ENCODE measurements at regions not wholly inside any gene's neighbourhood (a gene's known extent, or its start where the extent isn't known, plus 50 kb on each side); places are given as distances from the start of the nearest gene placed in this dataset.

GRCh38 chr20:6974838-6975237, 207.4 kb downstream of the BMP2 start:
- no peak for DNase-seq
- TF ChIP-seq, protein P1, sequence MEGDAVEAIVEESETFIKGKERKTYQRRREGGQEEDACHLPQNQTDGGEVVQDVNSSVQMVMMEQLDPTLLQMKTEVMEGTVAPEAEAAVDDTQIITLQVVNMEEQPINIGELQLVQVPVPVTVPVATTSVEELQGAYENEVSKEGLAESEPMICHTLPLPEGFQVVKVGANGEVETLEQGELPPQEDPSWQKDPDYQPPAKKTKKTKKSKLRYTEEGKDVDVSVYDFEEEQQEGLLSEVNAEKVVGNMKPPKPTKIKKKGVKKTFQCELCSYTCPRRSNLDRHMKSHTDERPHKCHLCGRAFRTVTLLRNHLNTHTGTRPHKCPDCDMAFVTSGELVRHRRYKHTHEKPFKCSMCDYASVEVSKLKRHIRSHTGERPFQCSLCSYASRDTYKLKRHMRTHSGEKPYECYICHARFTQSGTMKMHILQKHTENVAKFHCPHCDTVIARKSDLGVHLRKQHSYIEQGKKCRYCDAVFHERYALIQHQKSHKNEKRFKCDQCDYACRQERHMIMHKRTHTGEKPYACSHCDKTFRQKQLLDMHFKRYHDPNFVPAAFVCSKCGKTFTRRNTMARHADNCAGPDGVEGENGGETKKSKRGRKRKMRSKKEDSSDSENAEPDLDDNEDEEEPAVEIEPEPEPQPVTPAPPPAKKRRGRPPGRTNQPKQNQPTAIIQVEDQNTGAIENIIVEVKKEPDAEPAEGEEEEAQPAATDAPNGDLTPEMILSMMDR (IDR thresholded peaks at IDR 0.05), result no peak
- no peaks in the 10 kb centered on the region for H3K27me3 ChIP-seq
- intact Hi-C loops (cut with DNase I; ENCODE audit: low total_unique reads), result no loop called here
- H3K4me1 ChIP-seq, result peaks cover 0 to 22% (median 7%) of the 10 kb centered on the region in 4 donors
- no peaks in the 10 kb centered on the region for H3K36me3 ChIP-seq
- peaks cover 0 to 3% (median 0%) of the 10 kb centered on the region in 3 donors for H3K9me3 ChIP-seq
- no peak overlapping the region for H3K27ac ChIP-seq
- no peak overlapping the region for H3K4me3 ChIP-seq

- TF ChIP-seq, protein P1 (IDR thresholded peaks at IDR 0.05), result no peak
- Histone ChIP-seq H3K27me3 (no peaks in the 10 kb centered on the region), H3K4me3 (no peak overlapping the region), H3K9me3 (peaks cover 0 to 3% (median 0%) of the 10 kb centered on the region in 3 donors), H3K4me1 (peaks cover 0 to 22% (median 7%) of the 10 kb centered on the region in 4 donors), H3K36me3 (no peaks in the 10 kb centered on the region), H3K27ac (no peak overlapping the region)
- intact Hi-C loops (cut with DNase I; ENCODE audit: low total_unique reads), result no loop called here
- no peak for DNase-seq
Observed at GRCh38 chr20:6975311-6975710, 207.8 kb downstream of the BMP2 start.

DNA sequence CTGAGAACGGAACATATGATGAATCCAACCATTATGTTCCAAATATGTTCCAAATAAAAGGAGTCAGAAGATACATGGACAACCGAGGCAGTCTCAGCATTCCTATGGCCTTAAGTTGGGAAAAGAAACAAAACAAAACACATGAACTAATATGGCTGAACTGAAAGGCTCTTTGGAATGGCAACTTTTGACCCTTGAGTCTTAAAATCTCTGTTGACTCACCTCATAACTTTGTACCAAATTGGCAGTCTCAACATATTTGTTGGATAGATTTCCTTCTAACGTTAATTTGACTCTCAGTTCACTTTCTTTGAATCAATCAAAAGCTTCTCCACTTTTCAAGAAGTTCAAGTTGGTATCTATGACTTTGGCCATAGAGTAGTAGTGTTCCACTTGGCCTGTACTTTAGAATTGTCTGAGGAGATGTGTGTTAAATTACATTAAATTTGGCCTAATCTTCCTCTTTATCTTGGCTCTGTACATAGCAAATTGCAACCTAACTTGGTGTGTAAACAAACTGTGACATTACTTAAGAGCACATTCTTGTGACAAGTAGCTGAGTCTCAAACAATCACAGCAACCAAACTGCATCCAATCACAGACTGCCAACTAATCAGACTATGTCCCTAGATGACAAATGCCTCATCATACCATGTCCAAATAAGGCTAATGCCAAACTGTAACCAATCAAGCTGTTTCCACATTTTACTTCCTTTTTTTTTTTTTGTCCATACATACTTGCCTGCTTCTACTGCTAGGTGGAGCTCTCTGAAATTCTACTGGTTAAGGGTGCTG, 208.8 kb downstream of the BMP2 start:
- peak overlapping the region in 1 of 2 donors; percentile 36 for H3K27ac ChIP-seq
- no peaks in the 10 kb centered on the region for H3K27me3 ChIP-seq
- H3K4me3 ChIP-seq, result no peak overlapping the region
- peaks cover 0 to 22% (median 7%) of the 10 kb centered on the region in 4 donors for H3K4me1 ChIP-seq
- H3K9me3 ChIP-seq, result peaks cover 0 to 3% (median 0%) of the 10 kb centered on the region in 3 donors
- intact Hi-C loops (cut with DNase I; ENCODE audit: low total_unique reads), result no loop called here
- DNase-seq, result no peak
- no peaks in the 10 kb centered on the region for H3K36me3 ChIP-seq
- TF ChIP-seq, protein P1 (IDR thresholded peaks at IDR 0.05), result no peak

DNA sequence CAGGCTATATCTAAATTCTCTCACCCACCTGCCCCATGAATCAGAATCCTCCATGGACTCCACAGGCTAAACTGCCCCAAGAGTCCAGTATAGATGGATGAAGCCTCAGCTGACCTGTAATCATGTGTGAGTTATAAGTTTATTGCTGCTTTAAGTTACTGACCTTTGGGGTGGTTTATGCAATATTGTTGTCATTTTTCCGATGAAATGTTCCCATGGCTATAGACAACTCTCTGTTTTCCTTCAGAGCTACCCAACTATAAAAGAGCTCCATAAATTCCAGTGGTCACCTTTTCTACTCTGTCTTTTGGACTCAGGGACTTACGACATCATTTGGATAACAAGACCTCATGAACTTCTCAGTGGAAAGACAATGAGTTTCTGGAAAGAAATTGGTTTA, 212.1 kb downstream of the BMP2 start:
- intact Hi-C loops (cut with DNase I; ENCODE audit: low total_unique reads), result no loop called here
- H3K4me3 ChIP-seq, result no peak overlapping the region
- peaks cover 0 to 19% (median 7%) of the 10 kb centered on the region in 4 donors for H3K4me1 ChIP-seq
- peaks cover 0 to 3% (median 0%) of the 10 kb centered on the region in 3 donors for H3K9me3 ChIP-seq
- DNase-seq, result no peak
- H3K27me3 ChIP-seq, result no peaks in the 10 kb centered on the region
- H3K27ac ChIP-seq, result no peak overlapping the region
- H3K36me3 ChIP-seq, result no peaks in the 10 kb centered on the region
- TF ChIP-seq, protein P1 (IDR thresholded peaks at IDR 0.05), result no peak

GRCh38 chr20:6993011-6993410, 225.5 kb downstream of the BMP2 start:
- Histone ChIP-seq H3K36me3 (no peaks in the 10 kb centered on the region), H3K9me3 (no peaks in the 10 kb centered on the region), H3K27me3 (no peaks in the 10 kb centered on the region), H3K27ac (no peak overlapping the region), H3K4me3 (no peak overlapping the region), H3K4me1 (no peaks in the 10 kb centered on the region)
- DNase-seq, result no peak
- TF ChIP-seq, protein P1 (IDR thresholded peaks at IDR 0.05), result no peak
- intact Hi-C loops (cut with DNase I; ENCODE audit: low total_unique reads), result no loop called here

All from tibial artery (tissue), 4 donors.